ENCODE measurements at regions not wholly inside any gene's neighbourhood (a gene's known extent, or its start where the extent isn't known, plus 50 kb on each side); places are given as distances from the start of the nearest gene placed in this dataset.

DNA sequence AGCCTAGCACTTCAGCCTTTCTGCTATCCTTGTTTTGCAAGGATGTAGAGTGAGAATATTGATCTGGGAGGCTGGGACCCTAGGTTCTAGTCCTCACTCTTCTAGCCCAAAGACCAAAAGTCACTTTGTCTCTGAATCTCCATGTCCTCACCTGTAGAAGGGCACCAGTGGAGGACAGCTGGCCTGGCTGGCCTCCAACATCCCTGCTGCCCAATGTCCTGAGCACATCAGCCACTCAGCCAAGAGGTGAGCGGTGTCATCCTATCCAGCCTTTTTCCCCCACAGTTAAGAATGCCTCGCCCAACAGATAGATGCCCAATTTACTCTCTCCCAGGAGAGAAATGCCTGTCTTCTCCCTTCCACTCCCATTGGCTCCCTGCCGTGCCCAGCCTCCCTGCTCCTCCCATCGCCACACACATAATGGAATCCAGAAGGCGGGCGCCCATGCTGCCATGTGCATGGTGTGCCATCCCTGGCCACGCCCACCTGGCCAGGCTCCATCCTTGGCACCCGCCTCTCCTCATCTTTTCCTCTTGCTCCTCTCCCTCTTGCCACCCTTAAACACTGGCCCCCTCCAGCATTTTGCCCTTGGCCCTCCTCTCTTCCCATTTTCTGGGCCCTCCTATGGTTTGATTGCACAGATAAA lies 157.3 kb upstream of the SDK2 start:
- peaks cover 0 to 8% of the 10 kb centered on the region in 2 donors for H3K9me3 ChIP-seq
- H3K27ac ChIP-seq = no peak overlapping the region
- intact Hi-C loops (cut with DNase I; ENCODE audit: low total_unique reads) = no loop called here
- H3K4me3 ChIP-seq = no peak overlapping the region
- peaks cover 0 to 21% of the 10 kb centered on the region in 2 donors for H3K27me3 ChIP-seq
- no peaks in the 10 kb centered on the region for H3K4me1 ChIP-seq
- DNase-seq (ENCODE audit: low spot score in 2 of 2) = no peak
- no peak for TF ChIP-seq POLR2A (IDR thresholded peaks at IDR 0.05)
- TF ChIP-seq POLR2AphosphoS5 (IDR thresholded peaks at IDR 0.05) = no peak
- no peaks in the 10 kb centered on the region for H3K36me3 ChIP-seq

DNA sequence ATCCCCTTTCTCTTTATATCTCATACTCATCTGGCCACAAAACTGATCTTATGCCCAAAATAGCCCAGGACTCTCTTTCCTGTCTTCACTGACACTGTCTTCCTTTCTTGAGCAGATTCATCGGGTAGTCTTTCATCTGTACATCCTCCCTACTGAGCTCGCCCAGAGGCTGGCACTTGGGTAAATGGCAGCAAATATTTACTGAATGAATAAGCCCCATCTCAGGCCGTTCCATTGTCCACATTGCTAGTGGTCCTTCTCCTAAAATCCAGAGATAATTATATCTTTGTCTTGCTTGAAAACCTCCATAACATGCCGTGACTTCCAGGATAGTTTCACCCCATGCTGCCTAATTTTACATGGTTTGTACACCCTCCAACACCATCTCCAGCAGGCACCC lies 158.1 kb upstream of the SDK2 start:
- H3K27ac ChIP-seq = no peak overlapping the region
- intact Hi-C loops (cut with DNase I; ENCODE audit: low total_unique reads) = no loop called here
- DNase-seq (ENCODE audit: low spot score in 2 of 2) = no peak
- H3K36me3 ChIP-seq = no peaks in the 10 kb centered on the region
- peaks cover 0 to 8% of the 10 kb centered on the region in 2 donors for H3K9me3 ChIP-seq
- TF ChIP-seq CTCF (IDR thresholded peaks at IDR 0.05) (no peak), POLR2A (IDR thresholded peaks at IDR 0.05) (no peak), POLR2AphosphoS5 (IDR thresholded peaks at IDR 0.05) (no peak)
- H3K4me3 ChIP-seq = no peak overlapping the region
- no peaks in the 10 kb centered on the region for H3K4me1 ChIP-seq
- H3K27me3 ChIP-seq = peaks cover 0 to 21% of the 10 kb centered on the region in 2 donors

DNA sequence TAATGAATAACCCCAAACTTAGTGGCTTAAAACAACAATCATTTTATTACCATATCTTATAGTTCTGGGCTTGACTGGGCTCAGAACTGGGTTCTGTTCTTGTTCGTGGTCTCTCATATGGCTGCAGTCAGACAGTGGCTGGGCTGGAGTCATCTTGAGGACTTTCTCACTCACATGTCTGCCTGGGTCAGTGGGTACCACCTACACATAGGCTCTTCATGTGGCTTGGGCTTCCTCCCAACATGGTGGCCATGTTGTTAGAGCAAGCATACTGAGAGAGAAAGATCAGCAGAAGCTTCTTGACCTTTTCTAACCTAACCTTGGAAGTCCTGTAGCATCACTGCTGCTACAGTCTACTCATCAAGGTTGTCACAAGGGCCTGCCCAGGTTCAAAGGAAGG lies 158.6 kb upstream of the SDK2 start:
- H3K27me3 ChIP-seq = peaks cover 0 to 21% of the 10 kb centered on the region in 2 donors
- H3K9me3 ChIP-seq = peaks cover 0 to 8% of the 10 kb centered on the region in 2 donors
- DNase-seq (ENCODE audit: low spot score in 2 of 2) = no peak
- TF ChIP-seq POLR2AphosphoS5 (IDR thresholded peaks at IDR 0.05) (no peak), POLR2A (IDR thresholded peaks at IDR 0.05) (no peak), CTCF (IDR thresholded peaks at IDR 0.05) (no peak)
- H3K27ac ChIP-seq = no peak overlapping the region
- H3K4me1 ChIP-seq = no peaks in the 10 kb centered on the region
- no peaks in the 10 kb centered on the region for H3K36me3 ChIP-seq
- intact Hi-C loops (cut with DNase I; ENCODE audit: low total_unique reads) = no loop called here
- no peak overlapping the region for H3K4me3 ChIP-seq

DNA sequence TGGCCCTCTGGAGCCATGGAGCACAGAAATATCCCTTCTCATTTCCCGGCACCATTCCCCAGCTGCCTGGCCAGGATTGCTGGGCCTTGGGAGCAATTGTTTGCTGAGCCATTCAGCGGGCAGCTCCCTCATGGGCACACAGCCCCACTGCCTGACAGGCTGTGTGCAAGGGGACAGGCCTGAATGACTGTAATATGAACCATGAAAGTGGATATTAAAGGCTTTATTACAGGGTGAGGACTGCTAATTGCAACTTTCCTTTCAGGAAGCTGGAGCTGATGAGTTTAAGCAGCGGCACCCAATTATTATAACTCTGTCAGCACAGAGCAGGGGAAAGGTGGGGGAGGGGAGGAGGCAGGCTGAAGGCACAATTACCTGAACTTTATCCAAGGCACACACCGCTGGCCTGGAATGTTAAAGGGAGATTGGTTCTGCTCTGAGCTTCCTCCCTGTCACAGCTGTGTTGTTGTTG lies 159.8 kb upstream of the SDK2 start:
- H3K27me3 ChIP-seq = peaks cover 0 to 21% of the 10 kb centered on the region in 2 donors
- DNase-seq (ENCODE audit: low spot score in 2 of 2) = no peak

GRCh38 chr17:73806768-73807167 lies 162.5 kb upstream of the SDK2 start:
- intact Hi-C loops (cut with DNase I; ENCODE audit: low total_unique reads) = no loop called here
- H3K4me3 ChIP-seq = no peak overlapping the region
- TF ChIP-seq POLR2A (IDR thresholded peaks at IDR 0.05) (no peak), POLR2AphosphoS5 (IDR thresholded peaks at IDR 0.05) (no peak), CTCF (IDR thresholded peaks at IDR 0.05) (no peak)
- no peak for DNase-seq (ENCODE audit: low spot score in 2 of 2)
- H3K27me3 ChIP-seq = peaks cover 0 to 18% of the 10 kb centered on the region in 2 donors
- peaks cover 0 to 8% of the 10 kb centered on the region in 2 donors for H3K9me3 ChIP-seq
- H3K27ac ChIP-seq = no peak overlapping the region
- H3K36me3 ChIP-seq = no peaks in the 10 kb centered on the region
- no peaks in the 10 kb centered on the region for H3K4me1 ChIP-seq

More for the DNA sequence above, 159.8 kb upstream of the SDK2 start:
- Histone ChIP-seq H3K36me3 (no peaks in the 10 kb centered on the region), H3K27ac (no peak overlapping the region), H3K9me3 (peaks cover 0 to 8% of the 10 kb centered on the region in 2 donors), H3K4me3 (no peak overlapping the region), H3K4me1 (no peaks in the 10 kb centered on the region)
- TF ChIP-seq POLR2A (IDR thresholded peaks at IDR 0.05) (no peak), POLR2AphosphoS5 (IDR thresholded peaks at IDR 0.05) (no peak), CTCF (IDR thresholded peaks at IDR 0.05) (no peak)
- intact Hi-C loops (cut with DNase I; ENCODE audit: low total_unique reads) = no loop called here

All from breast epithelium (tissue), 4 donors.